ENCODE measurements at regions not wholly inside any gene's neighbourhood (a gene's known extent, or its start where the extent isn't known, plus 50 kb on each side); places are given as distances from the start of the nearest gene placed in this dataset.

DNA sequence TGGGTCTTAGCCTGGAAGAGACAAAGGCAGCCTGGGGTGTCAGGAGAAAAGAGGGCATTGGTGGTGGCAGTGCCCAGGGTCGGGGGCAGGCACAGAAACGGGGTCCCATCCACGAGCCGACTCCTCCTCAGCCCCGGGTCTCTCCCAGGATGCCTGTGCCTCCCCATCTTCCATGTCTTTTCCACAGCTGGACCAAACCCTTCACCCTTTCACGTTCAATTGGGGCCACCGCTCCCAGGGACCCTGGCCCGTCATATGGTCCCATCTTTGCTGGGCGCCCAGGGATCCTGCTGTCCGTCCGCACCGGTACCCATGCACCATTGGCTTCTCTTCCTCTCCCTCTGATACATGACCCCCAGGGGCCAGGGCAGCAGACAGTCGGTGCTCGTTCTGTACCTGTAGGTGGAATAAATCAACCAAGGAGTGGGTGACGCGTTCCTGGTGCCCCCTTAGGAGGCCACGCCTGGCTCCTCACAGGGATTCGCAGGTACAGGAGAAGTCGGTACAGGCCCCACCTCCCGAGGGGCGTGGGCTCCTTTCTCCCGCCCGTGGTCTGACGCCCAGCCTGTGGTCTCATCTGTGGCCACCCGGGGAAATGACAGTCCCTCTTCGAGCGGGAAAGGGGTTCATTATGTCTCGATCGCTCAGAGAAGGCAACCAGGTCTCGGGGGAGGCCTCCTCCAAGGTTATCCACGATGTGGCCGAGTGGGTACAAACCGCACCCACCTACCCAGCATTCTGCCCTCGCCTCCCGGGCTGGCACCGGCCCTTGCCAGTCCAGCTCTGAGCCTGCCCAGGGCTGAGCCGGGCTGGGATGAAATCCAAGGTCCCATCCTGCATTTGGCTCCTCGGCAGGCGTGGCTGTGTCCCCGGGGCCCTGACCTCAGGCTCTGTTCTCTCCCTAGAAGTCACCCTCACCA is 1493.6 kb downstream of the BRD1 start:
- H3K27me3 ChIP-seq (replicated peaks in 1 of 4; ENCODE audit: control extremely low read depth in 1 of 4, control insufficient read depth in 3 of 4, insufficient read depth in 4 of 4, low read length in 3 of 4) = peaks cover 0 to 5% (median 0%) of the 10 kb centered on the region in 4 experiments
- DNase-seq = no peak
- H3K27ac Mint-ChIP-seq = no peak overlapping the region
- H3K79me2 ChIP-seq (ENCODE audit: control insufficient read depth, insufficient read depth, low read length) = no peaks in the 10 kb centered on the region
- peaks cover 5% of the 10 kb centered on the region for H3K27me3 Mint-ChIP-seq
- H3K4me1 ChIP-seq (ENCODE audit: control insufficient read depth in 2 of 2, insufficient read depth in 2 of 2, low read length in 2 of 2) = no peaks in the 10 kb centered on the region
- ATAC-seq (ENCODE audit: low read depth) = no peak
- H3K4me1 Mint-ChIP-seq = no peaks in the 10 kb centered on the region
- CTCF ChIA-PET = no interaction called here
- H4K20me1 ChIP-seq (ENCODE audit: control insufficient read depth, insufficient read depth, low read length, poor library complexity, severe bottlenecking) = no peaks in the 10 kb centered on the region
- intact Hi-C loops (cut with micrococcal nuclease) = no loop called here
- TF ChIP-seq CTCF (IDR thresholded peaks at IDR 0.05) = no peak
- no peak for TF ChIP-seq EZH2 (IDR thresholded peaks at IDR 0.05; ENCODE audit: borderline replicate concordance, insufficient read depth, low read depth, low read length, poor library complexity, severe bottlenecking)
- no peak overlapping the region for H3K4me2 ChIP-seq (replicated peaks; ENCODE audit: low read depth, low read length, poor library complexity, severe bottlenecking)
- H3K9ac ChIP-seq (ENCODE audit: low read length) = no peak overlapping the region
- 89% methylated on average over 35 of the region's 40 CpGs for whole genome bisulfite sequencing (ENCODE audit: insufficient coverage)
- no peak overlapping the region for H3K4me3 Mint-ChIP-seq
- H2AFZ ChIP-seq (ENCODE audit: insufficient read depth, low read depth, low read length, poor library complexity, severe bottlenecking) = no peak overlapping the region
- no peaks in the 10 kb centered on the region for H3K36me3 ChIP-seq (replicated peaks in 1 of 2; ENCODE audit: control extremely low read depth in 1 of 2, control insufficient read depth in 1 of 2, extremely low read depth in 1 of 2, insufficient read depth in 2 of 2, low read length in 1 of 2)
- H3K9me3 ChIP-seq (ENCODE audit: control extremely low read depth in 1 of 3, control insufficient read depth in 2 of 3, insufficient read depth in 1 of 3, low read length in 2 of 3) = peaks cover 0 to 7% (median 0%) of the 10 kb centered on the region in 3 donors
- H3K27ac ChIP-seq (ENCODE audit: low read length in 2 of 2) = no peak overlapping the region
- POLR2A ChIA-PET = no interaction called here
- H3K9me3 Mint-ChIP-seq (ENCODE audit: insufficient read depth) = peaks cover 2% of the 10 kb centered on the region
- no peak overlapping the region for H3K4me3 ChIP-seq (ENCODE audit: control extremely low read depth in 1 of 5, extremely low read depth in 1 of 5, insufficient read depth in 1 of 5, low read depth in 2 of 5, low read length in 4 of 5)

- Histone ChIP-seq H3K9ac (ENCODE audit: low read length) (no peak overlapping the region), H3K27ac (ENCODE audit: low read length in 2 of 2) (no peak overlapping the region), H3K4me3 (ENCODE audit: control extremely low read depth in 1 of 5, extremely low read depth in 1 of 5, insufficient read depth in 1 of 5, low read depth in 2 of 5, low read length in 4 of 5) (no peak overlapping the region), H3K27me3 (replicated peaks in 1 of 4; ENCODE audit: control extremely low read depth in 1 of 4, control insufficient read depth in 3 of 4, insufficient read depth in 4 of 4, low read length in 3 of 4) (peaks cover 0 to 5% (median 0%) of the 10 kb centered on the region in 4 experiments), H3K36me3 (replicated peaks in 1 of 2; ENCODE audit: control extremely low read depth in 1 of 2, control insufficient read depth in 1 of 2, extremely low read depth in 1 of 2, insufficient read depth in 2 of 2, low read length in 1 of 2) (no peaks in the 10 kb centered on the region), H4K20me1 (ENCODE audit: control insufficient read depth, insufficient read depth, low read length, poor library complexity, severe bottlenecking) (no peaks in the 10 kb centered on the region), H3K4me2 (replicated peaks; ENCODE audit: low read depth, low read length, poor library complexity, severe bottlenecking) (no peak overlapping the region), H3K9me3 (ENCODE audit: control extremely low read depth in 1 of 3, control insufficient read depth in 2 of 3, insufficient read depth in 1 of 3, low read length in 2 of 3) (peaks cover 0 to 7% (median 0%) of the 10 kb centered on the region in 3 donors), H2AFZ (ENCODE audit: insufficient read depth, low read depth, low read length, poor library complexity, severe bottlenecking) (no peak overlapping the region), H3K79me2 (ENCODE audit: control insufficient read depth, insufficient read depth, low read length) (no peaks in the 10 kb centered on the region), H3K4me1 (ENCODE audit: control insufficient read depth in 2 of 2, insufficient read depth in 2 of 2, low read length in 2 of 2) (no peaks in the 10 kb centered on the region)
- intact Hi-C loops (cut with micrococcal nuclease) = no loop called here
- Mint-ChIP-seq H3K27ac (no peak overlapping the region), H3K9me3 (ENCODE audit: insufficient read depth) (peaks cover 2% of the 10 kb centered on the region), H3K4me3 (no peak overlapping the region), H3K4me1 (no peaks in the 10 kb centered on the region), H3K27me3 (peaks cover 5% of the 10 kb centered on the region)
- TF ChIP-seq CTCF (IDR thresholded peaks at IDR 0.05) (no peak), EZH2 (IDR thresholded peaks at IDR 0.05; ENCODE audit: borderline replicate concordance, insufficient read depth, low read depth, low read length, poor library complexity, severe bottlenecking) (no peak)
- DNase-seq (no peak), ATAC-seq (ENCODE audit: low read depth) (no peak)
- 93% methylated on average over 20 of the region's 20 CpGs for WGBS (ENCODE audit: insufficient coverage)
- ChIA-PET CTCF (no interaction called here), POLR2A (no interaction called here)
Observed at GRCh38 chr22:48333323-48333763, 1494.3 kb downstream of the BRD1 start.
